Transverse colon (tissue), 3 donors: ENCODE measurements at regions not wholly inside any gene's neighbourhood (a gene's known extent, or its start where the extent isn't known, plus 50 kb on each side); places are given as distances from the start of the nearest gene placed in this dataset.

ENCODE experiments used
- EP300 ChIP-seq: sonication (generic); formaldehyde crosslinking; IDR thresholded peaks from one replicate; pipeline ENCODE4 v1.6.1; 2017; ENCODE audit warnings: antibody characterized with exemption, low read depth
- POLR2A ChIP-seq: fragments of 450-650 bp; IDR thresholded peaks from one replicate; pipeline ENCODE4 v1.6.1; 2016; ENCODE audit warnings: antibody characterized with exemption, mild to moderate bottlenecking, moderate library complexity
- TF ChIP-seq, protein P1 (sequence below), 5 experiments: fragments of 200-600 bp in 3 of 5; fragments of 450-650 bp in 2 of 5; sonication (generic) in 3 of 5; IDR thresholded peaks; 1 replicate in 2 of 5; 2 replicates in 3 of 5; pipeline ENCODE4 v1.5.1; 2016 to 2017; ENCODE audit warnings: antibody characterized with exemption in 5 of 5, inconsistent platforms in 3 of 5, mild to moderate bottlenecking in 2 of 5, moderate library complexity in 1 of 5

DNA sequence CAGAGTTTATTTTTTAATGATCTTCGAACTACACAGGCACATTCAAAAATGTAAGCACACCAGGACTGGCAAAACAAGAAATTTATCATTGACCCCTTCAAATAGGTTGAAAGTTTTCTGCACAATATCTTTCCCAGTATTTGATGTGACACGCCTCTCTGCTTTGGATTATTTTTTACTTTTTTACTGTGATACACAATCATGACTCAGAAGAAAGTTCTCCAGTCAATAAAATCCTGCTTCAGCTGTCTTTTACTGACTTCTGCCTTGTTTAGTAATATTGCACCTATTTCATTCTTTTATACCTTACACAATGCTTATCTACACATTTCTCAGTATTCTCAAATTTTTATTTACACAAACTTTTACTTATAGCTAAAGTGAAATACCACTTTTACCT lies 1750.4 kb downstream of the PCDH9 start:
- TF ChIP-seq EP300: no peak
- TF ChIP-seq, protein P1, sequence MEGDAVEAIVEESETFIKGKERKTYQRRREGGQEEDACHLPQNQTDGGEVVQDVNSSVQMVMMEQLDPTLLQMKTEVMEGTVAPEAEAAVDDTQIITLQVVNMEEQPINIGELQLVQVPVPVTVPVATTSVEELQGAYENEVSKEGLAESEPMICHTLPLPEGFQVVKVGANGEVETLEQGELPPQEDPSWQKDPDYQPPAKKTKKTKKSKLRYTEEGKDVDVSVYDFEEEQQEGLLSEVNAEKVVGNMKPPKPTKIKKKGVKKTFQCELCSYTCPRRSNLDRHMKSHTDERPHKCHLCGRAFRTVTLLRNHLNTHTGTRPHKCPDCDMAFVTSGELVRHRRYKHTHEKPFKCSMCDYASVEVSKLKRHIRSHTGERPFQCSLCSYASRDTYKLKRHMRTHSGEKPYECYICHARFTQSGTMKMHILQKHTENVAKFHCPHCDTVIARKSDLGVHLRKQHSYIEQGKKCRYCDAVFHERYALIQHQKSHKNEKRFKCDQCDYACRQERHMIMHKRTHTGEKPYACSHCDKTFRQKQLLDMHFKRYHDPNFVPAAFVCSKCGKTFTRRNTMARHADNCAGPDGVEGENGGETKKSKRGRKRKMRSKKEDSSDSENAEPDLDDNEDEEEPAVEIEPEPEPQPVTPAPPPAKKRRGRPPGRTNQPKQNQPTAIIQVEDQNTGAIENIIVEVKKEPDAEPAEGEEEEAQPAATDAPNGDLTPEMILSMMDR (IDR thresholded peaks at IDR 0.05): no peak
- no peak for TF ChIP-seq POLR2A
